ENCODE measurements at regions not wholly inside any gene's neighbourhood (a gene's known extent, or its start where the extent isn't known, plus 50 kb on each side); places are given as distances from the start of the nearest gene placed in this dataset.

GRCh38 chr16:9657641-9658040, 524.6 kb downstream of the GRIN2A start:
- Histone ChIP-seq H3K9me2 (ENCODE audit: low read depth, low read length) (no peaks in the 10 kb centered on the region), H4K20me1 (ENCODE audit: insufficient read depth, low read length) (no peaks in the 10 kb centered on the region), H3K27me3 (ENCODE audit: insufficient read depth, low read length) (no peaks in the 10 kb centered on the region), H3K27ac (ENCODE audit: low read depth, low read length, poor library complexity, severe bottlenecking) (no peak overlapping the region), H3K79me2 (ENCODE audit: insufficient read depth, low read length) (no peaks in the 10 kb centered on the region), H3K9ac (ENCODE audit: low read length) (no peak overlapping the region), H3K4me1 (ENCODE audit: insufficient read depth, low read length, severe bottlenecking) (no peaks in the 10 kb centered on the region), H3K9me3 (ENCODE audit: low read length) (no peaks in the 10 kb centered on the region), H3K4me3 (ENCODE audit: low read depth, low read length, poor library complexity, severe bottlenecking) (no peak overlapping the region), H3K36me3 (ENCODE audit: insufficient read depth, low read length) (no peaks in the 10 kb centered on the region), H3K4me2 (ENCODE audit: low read length) (no peak overlapping the region), H2AFZ (ENCODE audit: low read length) (no peak overlapping the region), H3F3A (ENCODE audit: insufficient read depth, low read length) (no peaks in the 10 kb centered on the region)
- TF ChIP-seq, protein P1, sequence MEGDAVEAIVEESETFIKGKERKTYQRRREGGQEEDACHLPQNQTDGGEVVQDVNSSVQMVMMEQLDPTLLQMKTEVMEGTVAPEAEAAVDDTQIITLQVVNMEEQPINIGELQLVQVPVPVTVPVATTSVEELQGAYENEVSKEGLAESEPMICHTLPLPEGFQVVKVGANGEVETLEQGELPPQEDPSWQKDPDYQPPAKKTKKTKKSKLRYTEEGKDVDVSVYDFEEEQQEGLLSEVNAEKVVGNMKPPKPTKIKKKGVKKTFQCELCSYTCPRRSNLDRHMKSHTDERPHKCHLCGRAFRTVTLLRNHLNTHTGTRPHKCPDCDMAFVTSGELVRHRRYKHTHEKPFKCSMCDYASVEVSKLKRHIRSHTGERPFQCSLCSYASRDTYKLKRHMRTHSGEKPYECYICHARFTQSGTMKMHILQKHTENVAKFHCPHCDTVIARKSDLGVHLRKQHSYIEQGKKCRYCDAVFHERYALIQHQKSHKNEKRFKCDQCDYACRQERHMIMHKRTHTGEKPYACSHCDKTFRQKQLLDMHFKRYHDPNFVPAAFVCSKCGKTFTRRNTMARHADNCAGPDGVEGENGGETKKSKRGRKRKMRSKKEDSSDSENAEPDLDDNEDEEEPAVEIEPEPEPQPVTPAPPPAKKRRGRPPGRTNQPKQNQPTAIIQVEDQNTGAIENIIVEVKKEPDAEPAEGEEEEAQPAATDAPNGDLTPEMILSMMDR (IDR thresholded peaks at IDR 0.05; ENCODE audit: low read length) = no peak

DNA sequence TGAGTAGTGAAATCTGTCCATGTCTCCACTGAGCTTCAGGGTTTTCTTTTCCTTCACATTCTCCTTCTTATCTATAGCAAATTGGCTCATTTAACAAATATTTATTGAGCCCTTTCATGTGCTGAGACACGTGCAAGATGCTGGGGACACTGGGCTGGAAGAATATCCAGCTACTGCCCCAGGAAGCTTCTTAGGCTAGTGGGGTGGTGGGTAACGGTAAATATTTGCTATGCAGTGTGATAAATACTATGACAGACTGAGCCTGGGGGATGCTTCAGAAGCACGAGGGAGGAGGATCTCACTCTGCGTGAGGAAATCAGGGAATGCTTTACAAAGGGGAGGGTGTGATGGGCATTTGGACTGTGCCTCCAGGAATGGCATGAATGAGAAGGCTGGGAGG, 524.1 kb downstream of the GRIN2A start:
- no peak overlapping the region for H3K4me3 ChIP-seq (ENCODE audit: low read depth, low read length, poor library complexity, severe bottlenecking)
- no peaks in the 10 kb centered on the region for H3K27me3 ChIP-seq (ENCODE audit: insufficient read depth, low read length)
- H3K79me2 ChIP-seq (ENCODE audit: insufficient read depth, low read length) = no peaks in the 10 kb centered on the region
- H3K9me3 ChIP-seq (ENCODE audit: low read length) = no peaks in the 10 kb centered on the region
- no peaks in the 10 kb centered on the region for H3K4me1 ChIP-seq (ENCODE audit: insufficient read depth, low read length, severe bottlenecking)
- no peaks in the 10 kb centered on the region for H3K36me3 ChIP-seq (ENCODE audit: insufficient read depth, low read length)
- no peaks in the 10 kb centered on the region for H4K20me1 ChIP-seq (ENCODE audit: insufficient read depth, low read length)
- H3K4me2 ChIP-seq (ENCODE audit: low read length) = no peak overlapping the region
- H3K9me2 ChIP-seq (ENCODE audit: low read depth, low read length) = no peaks in the 10 kb centered on the region
- no peak overlapping the region for H3K27ac ChIP-seq (ENCODE audit: low read depth, low read length, poor library complexity, severe bottlenecking)
- no peak overlapping the region for H3K9ac ChIP-seq (ENCODE audit: low read length)
- H2AFZ ChIP-seq (ENCODE audit: low read length) = no peak overlapping the region
- no peak for TF ChIP-seq EZH2 (IDR thresholded peaks at IDR 0.05; ENCODE audit: borderline replicate concordance, low read length)
- H3F3A ChIP-seq (ENCODE audit: insufficient read depth, low read length) = no peaks in the 10 kb centered on the region

GRCh38 chr16:9658586-9658985, 523.6 kb downstream of the GRIN2A start:
- no peaks in the 10 kb centered on the region for H3K9me2 ChIP-seq (ENCODE audit: low read depth, low read length)
- H3K4me3 ChIP-seq (ENCODE audit: low read depth, low read length, poor library complexity, severe bottlenecking) = no peak overlapping the region
- H3K36me3 ChIP-seq (ENCODE audit: insufficient read depth, low read length) = no peaks in the 10 kb centered on the region
- H2AFZ ChIP-seq (ENCODE audit: low read length) = no peak overlapping the region
- TF ChIP-seq, protein P1 (IDR thresholded peaks at IDR 0.05; ENCODE audit: low read length) = no peak
- no peak for TF ChIP-seq EZH2 (IDR thresholded peaks at IDR 0.05; ENCODE audit: borderline replicate concordance, low read length)
- no peaks in the 10 kb centered on the region for H4K20me1 ChIP-seq (ENCODE audit: insufficient read depth, low read length)
- H3K4me2 ChIP-seq (ENCODE audit: low read length) = no peak overlapping the region
- no peaks in the 10 kb centered on the region for H3K79me2 ChIP-seq (ENCODE audit: insufficient read depth, low read length)
- no peak overlapping the region for H3K9ac ChIP-seq (ENCODE audit: low read length)
- no peaks in the 10 kb centered on the region for H3K4me1 ChIP-seq (ENCODE audit: insufficient read depth, low read length, severe bottlenecking)
- no peaks in the 10 kb centered on the region for H3K27me3 ChIP-seq (ENCODE audit: insufficient read depth, low read length)
- no peak overlapping the region for H3K27ac ChIP-seq (ENCODE audit: low read depth, low read length, poor library complexity, severe bottlenecking)
- no peaks in the 10 kb centered on the region for H3K9me3 ChIP-seq (ENCODE audit: low read length)
- H3F3A ChIP-seq (ENCODE audit: insufficient read depth, low read length) = no peaks in the 10 kb centered on the region

GRCh38 chr16:9660898-9661297, 521.3 kb downstream of the GRIN2A start:
- Histone ChIP-seq H3K9me3 (ENCODE audit: low read length) (no peaks in the 10 kb centered on the region), H3K27ac (ENCODE audit: low read depth, low read length, poor library complexity, severe bottlenecking) (no peak overlapping the region), H3K79me2 (ENCODE audit: insufficient read depth, low read length) (no peaks in the 10 kb centered on the region), H3K4me2 (ENCODE audit: low read length) (no peak overlapping the region), H3K9ac (ENCODE audit: low read length) (no peak overlapping the region), H3K36me3 (ENCODE audit: insufficient read depth, low read length) (no peaks in the 10 kb centered on the region), H3K27me3 (ENCODE audit: insufficient read depth, low read length) (no peaks in the 10 kb centered on the region), H3K4me3 (ENCODE audit: low read depth, low read length, poor library complexity, severe bottlenecking) (no peak overlapping the region), H3K9me2 (ENCODE audit: low read depth, low read length) (no peaks in the 10 kb centered on the region), H2AFZ (ENCODE audit: low read length) (no peak overlapping the region), H4K20me1 (ENCODE audit: insufficient read depth, low read length) (no peaks in the 10 kb centered on the region), H3K4me1 (ENCODE audit: insufficient read depth, low read length, severe bottlenecking) (no peaks in the 10 kb centered on the region), H3F3A (ENCODE audit: insufficient read depth, low read length) (no peaks in the 10 kb centered on the region)
- TF ChIP-seq, protein P1 (IDR thresholded peaks at IDR 0.05; ENCODE audit: low read length) = no peak
- no peak for TF ChIP-seq EZH2 (IDR thresholded peaks at IDR 0.05; ENCODE audit: borderline replicate concordance, low read length)

Measured in OCI-LY1 (cell line).